Endothelial cell of umbilical vein (primary cell): ENCODE measurements at regions not wholly inside any gene's neighbourhood (a gene's known extent, or its start where the extent isn't known, plus 50 kb on each side); places are given as distances from the start of the nearest gene placed in this dataset.

Experiments used
- BruUV-seq: library from RNA; stranded (reverse); fragments of 400-500 nt; replicated peaks from 2 replicates; lab custom pipeline; 2021; lab: Mats Ljungman, UMichigan
- CTCF ChIA-PET: fragments of 300-600, 350-600 bp; sonication (Branson Sonifier 250); formaldehyde crosslinking; loops from one replicate; lab custom pipeline; 2021; ENCODE audit warnings: antibody characterized with exemption, inconsistent platforms; lab: Charles Lee
- POLR2A ChIA-PET: fragments of 300-600, 350-600 bp; sonication (Branson Sonifier 250); formaldehyde crosslinking; loops from one replicate; lab custom pipeline; 2021; ENCODE audit warnings: antibody characterized with exemption, inconsistent platforms; lab: Charles Lee
- DNase-seq: peaks from one replicate; pipeline ENCODE4 v3.0.0-alpha.2; 2011; ENCODE audit warnings: low read depth, low spot score
- FAIRE-seq: peaks from 2 replicates; lab custom pipeline; 2011; peaks lifted over from hg19 to GRCh38; lab: Jason Lieb, UNC
- H2AFZ ChIP-seq: 2 replicates; pipeline ENCODE4 v1.6.0; 2012; ENCODE audit warnings: low read depth, low read length, control low read depth, inconsistent platforms
- H3K27ac ChIP-seq: 2 replicates; pipeline ENCODE4 v1.5.1; 2011; ENCODE audit warnings: low read depth, mild to moderate bottlenecking, control low read depth, low read length, moderate library complexity; ENCODE audit not compliant: insufficient read depth
- H3K27me3 ChIP-seq, 2 experiments: 2 replicates each; pipeline versions ENCODE4 v1.6.0 to v1.6.1; 2011; ENCODE audit warnings: low read length in 2 of 2, mixed read lengths in 1 of 2; ENCODE audit not compliant: control insufficient read depth in 2 of 2, insufficient read depth in 2 of 2
- H3K36me3 ChIP-seq, 2 experiments: 2 replicates in 1 of 2; 3 replicates in 1 of 2; pipeline ENCODE4 v1.5.1; 2011; ENCODE audit warnings: low read length in 2 of 2, mild to moderate bottlenecking in 1 of 2, moderate library complexity in 1 of 2; ENCODE audit not compliant: control insufficient read depth in 2 of 2, insufficient read depth in 2 of 2; ENCODE audit errors: extremely low read depth in 1 of 2
- H3K4me1 ChIP-seq: 3 replicates; pipeline ENCODE4 v1.5.1; 2011; ENCODE audit warnings: mild to moderate bottlenecking, low read length; ENCODE audit not compliant: control insufficient read depth, insufficient read depth; ENCODE audit errors: extremely low read depth
- H3K4me2 ChIP-seq: 2 replicates; pipeline ENCODE4 v1.6.1; 2011; ENCODE audit warnings: low read length, control low read depth, mixed read lengths; ENCODE audit not compliant: insufficient read depth
- H3K4me3 ChIP-seq, 3 experiments: fragments of 200-600 bp in 1 of 3; sonication (generic), shearing (Covaris generic) in 1 of 3; replicated peaks in 1 of 3; 2 replicates each; pipeline ENCODE4 v1.5.1; 2011 to 2016; ENCODE audit warnings: control low read depth in 3 of 3, low read length in 3 of 3, mild to moderate bottlenecking in 2 of 3, inconsistent platforms in 1 of 3, low read depth in 1 of 3, moderate library complexity in 1 of 3; ENCODE audit not compliant: insufficient read depth in 1 of 3
- H3K79me2 ChIP-seq: 2 replicates; pipeline ENCODE4 v1.6.0; 2012; ENCODE audit warnings: low read length, inconsistent platforms; ENCODE audit not compliant: control insufficient read depth, insufficient read depth
- H3K9ac ChIP-seq: replicated peaks from 2 replicates; pipeline ENCODE3; 2011; ENCODE audit warnings: low read length, control low read depth; ENCODE audit not compliant: insufficient read depth; ENCODE audit errors: extremely low read depth
- H3K9me1 ChIP-seq: replicated peaks from 3 replicates; pipeline ENCODE4 v1.6.0; 2011; ENCODE audit warnings: mild to moderate bottlenecking, low read length; ENCODE audit not compliant: control insufficient read depth, insufficient read depth; ENCODE audit errors: extremely low read depth
- H3K9me3 ChIP-seq: replicated peaks from 2 replicates; pipeline ENCODE4 v1.5.1; 2012; ENCODE audit warnings: low read length, inconsistent platforms; ENCODE audit not compliant: control insufficient read depth, insufficient read depth
- H4K20me1 ChIP-seq: replicated peaks from 2 replicates; pipeline ENCODE3; 2011; ENCODE audit warnings: mild to moderate bottlenecking, low read length; ENCODE audit not compliant: control insufficient read depth, insufficient read depth; ENCODE audit errors: extremely low read depth
- CTCF ChIP-seq, 2 donors: IDR thresholded peaks; 1 replicate in 1 of 2; 2 replicates in 1 of 2; pipeline ENCODE4 v1.5.1; 2011; ENCODE audit warnings: low read length in 2 of 2, mild to moderate bottlenecking in 2 of 2, moderate library complexity in 2 of 2, control low read depth in 1 of 2, inconsistent platforms in 1 of 2, low read depth in 1 of 2; ENCODE audit not compliant: insufficient read depth in 1 of 2; ENCODE audit errors: extremely low read depth in 1 of 2
- EZH2 ChIP-seq: IDR thresholded peaks from 2 replicates; pipeline ENCODE4 v1.6.1; 2012; ENCODE audit warnings: borderline replicate concordance, low read depth, mild to moderate bottlenecking, moderate library complexity, low read length, inconsistent platforms; ENCODE audit not compliant: severe bottlenecking
- FOS ChIP-seq: IDR thresholded peaks from 2 replicates; pipeline ENCODE4 v1.6.1; 2011; ENCODE audit warnings: mild to moderate bottlenecking, low read length, moderate library complexity, borderline replicate concordance; ENCODE audit not compliant: insufficient read depth
- GATA2 ChIP-seq: IDR thresholded peaks from 2 replicates; pipeline ENCODE4 v1.7.0; 2011; ENCODE audit warnings: low read depth, mild to moderate bottlenecking, moderate library complexity, mixed read lengths, low read length; ENCODE audit not compliant: insufficient read length, insufficient read depth
- JUN ChIP-seq: IDR thresholded peaks from 2 replicates; pipeline ENCODE4 v1.6.1; 2011; ENCODE audit warnings: borderline replicate concordance, low read depth; ENCODE audit not compliant: insufficient read length, insufficient read depth
- MYC ChIP-seq: IDR thresholded peaks from one replicate; pipeline ENCODE4 v1.6.1; 2011; ENCODE audit warnings: mild to moderate bottlenecking, low read depth, low read length
- POLR2A ChIP-seq: IDR thresholded peaks from 2 replicates; pipeline ENCODE4 v1.6.1; 2012; ENCODE audit warnings: low read depth, mild to moderate bottlenecking, control low read depth, low read length
- POLR2AphosphoS5 ChIP-seq: IDR thresholded peaks from 2 replicates; pipeline ENCODE4 v1.6.1; 2012; ENCODE audit warnings: low read depth, mild to moderate bottlenecking, control low read depth, low read length, moderate library complexity; ENCODE audit not compliant: insufficient read depth
- dilution Hi-C: fragments of 300-500 bp; cut with MboI; formaldehyde crosslinking; loops from one replicate; pipeline ENCODE4 v1.15.0; 2019; ENCODE audit warnings: low sequenced_read_pairs; ENCODE audit not compliant: extremely low pct_ligation_motif_present
- intact Hi-C: fragments of 100-400 bp; cut with micrococcal nuclease; formaldehyde crosslinking; loops from one replicate; pipeline ENCODE4 v1.10.0; 2022
- TF ChIP-seq, protein P1 (sequence below): IDR thresholded peaks from 2 replicates; pipeline ENCODE4 v1.6.1; 2011; ENCODE audit not compliant: insufficient read depth, insufficient read length

DNA sequence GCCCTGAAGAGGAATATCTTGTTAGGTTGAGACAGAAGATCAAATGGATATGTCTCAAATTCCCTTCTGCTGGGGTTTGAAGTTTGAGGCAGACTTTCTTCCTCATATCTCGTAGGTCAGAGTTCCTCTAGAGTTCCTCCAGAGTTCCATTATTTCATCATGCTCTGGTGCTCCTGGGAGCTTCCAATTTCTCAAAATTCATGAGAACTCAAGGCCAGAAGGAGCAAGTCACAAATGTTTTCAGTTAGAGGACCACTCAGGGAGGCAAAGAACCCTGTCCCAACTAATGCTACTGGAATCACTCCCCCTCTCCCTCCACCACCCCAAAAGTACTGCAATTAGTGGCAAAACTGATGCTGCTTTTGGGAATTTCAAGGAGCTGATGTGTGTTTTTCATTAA is 115.7 kb upstream of the RBMS1 start:
- H3K4me2 ChIP-seq = no peak overlapping the region
- no peak overlapping the region for H2AFZ ChIP-seq
- dilution Hi-C loops = no loop called here
- DNase-seq (no peak), FAIRE-seq (no peak)
- H3K9me1 ChIP-seq = no peaks in the 10 kb centered on the region
- no peaks in the 10 kb centered on the region for H3K9me3 ChIP-seq
- intact Hi-C loops = no loop called here
- H3K9ac ChIP-seq = no peak overlapping the region
- H3K4me1 ChIP-seq = peaks cover 12% of the 10 kb centered on the region
- ChIA-PET POLR2A (no interaction called here), CTCF (interaction anchor here (1.4 kb wide), 1 partner anchor 25 kb away, joined by 3 read pairs; no protein-coding TSS in a partner anchor)
- no peaks in the 10 kb centered on the region for H3K27me3 ChIP-seq
- H3K79me2 ChIP-seq = no peaks in the 10 kb centered on the region
- BruUV-seq = no TSS peak
- H3K36me3 ChIP-seq = no peaks in the 10 kb centered on the region
- H3K27ac ChIP-seq = no peak overlapping the region
- TF ChIP-seq MYC (no peak), EZH2 (no peak), POLR2A (no peak), GATA2 (no peak), CTCF (IDR thresholded peaks at IDR 0.05; ENCODE audit: extremely low read depth in 1 of 2, insufficient read depth in 1 of 2, low read depth in 1 of 2, low read length in 2 of 2) (no peak), POLR2AphosphoS5 (no peak), FOS (no peak), JUN (no peak)
- TF ChIP-seq, protein P1, sequence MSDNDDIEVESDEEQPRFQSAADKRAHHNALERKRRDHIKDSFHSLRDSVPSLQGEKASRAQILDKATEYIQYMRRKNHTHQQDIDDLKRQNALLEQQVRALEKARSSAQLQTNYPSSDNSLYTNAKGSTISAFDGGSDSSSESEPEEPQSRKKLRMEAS = no peak
- no peak overlapping the region for H3K4me3 ChIP-seq
- H4K20me1 ChIP-seq = no peaks in the 10 kb centered on the region
